AML-193 (cell line): ENCODE measurements at regions not wholly inside any gene's neighbourhood (a gene's known extent, or its start where the extent isn't known, plus 50 kb on each side); places are given as distances from the start of the nearest gene placed in this dataset.

Experiments
- DNase-seq, 2 experiments: peaks; one replicate each; lab custom pipeline; 2025; lab: John Stamatoyannopoulos, UW

DNA sequence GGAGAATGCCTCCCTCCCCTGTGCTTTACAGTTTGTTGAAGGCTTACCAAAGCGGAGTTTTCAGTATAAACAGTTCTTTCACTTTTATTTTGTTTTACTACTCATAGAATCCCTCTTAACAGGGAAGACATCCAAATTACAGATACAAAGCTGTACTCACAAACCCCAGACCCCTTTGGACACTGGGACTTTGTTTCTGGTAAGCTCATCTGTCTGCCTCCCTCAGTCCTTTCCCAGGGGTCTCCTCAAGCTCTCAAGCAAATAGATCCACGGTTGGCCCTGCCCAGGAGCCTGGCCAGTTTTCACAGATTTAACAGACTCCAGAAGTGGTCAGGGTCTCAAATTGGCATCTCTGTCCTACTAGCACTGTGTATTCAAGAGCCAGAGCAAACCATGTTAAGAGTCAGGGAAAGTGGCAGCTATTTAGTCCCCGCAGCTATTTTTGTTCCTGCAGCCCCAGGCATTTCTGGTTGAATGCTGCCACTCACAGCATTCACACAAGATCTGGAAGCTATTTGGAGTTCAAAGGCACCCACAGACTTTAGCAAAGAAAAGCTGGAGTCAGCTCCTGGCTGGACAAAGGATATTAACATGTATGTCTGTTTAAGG lies 54.2 kb downstream of the TMEM100 start:
- DNase-seq, result no peak

DNA sequence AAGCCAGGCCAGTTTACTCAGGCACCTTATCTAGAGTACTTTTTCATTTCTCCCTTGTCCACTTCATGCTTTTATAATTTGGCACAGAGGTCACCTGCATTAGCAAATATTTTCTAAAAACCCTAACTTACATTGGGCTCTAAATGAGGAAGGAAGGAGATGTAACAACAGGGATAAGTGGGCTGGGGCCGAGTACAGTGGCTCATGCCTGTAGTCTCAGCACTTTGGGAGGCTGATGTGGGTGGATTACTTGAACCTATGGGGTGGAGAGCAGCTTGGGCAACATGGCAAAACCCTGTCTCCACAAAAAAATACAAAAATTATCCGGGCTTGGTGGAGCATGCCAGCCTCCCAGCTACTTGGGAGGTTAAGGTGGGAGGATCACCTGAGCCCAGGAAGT lies 55.9 kb downstream of the TMEM100 start:
- DNase-seq, result no peak

DNA sequence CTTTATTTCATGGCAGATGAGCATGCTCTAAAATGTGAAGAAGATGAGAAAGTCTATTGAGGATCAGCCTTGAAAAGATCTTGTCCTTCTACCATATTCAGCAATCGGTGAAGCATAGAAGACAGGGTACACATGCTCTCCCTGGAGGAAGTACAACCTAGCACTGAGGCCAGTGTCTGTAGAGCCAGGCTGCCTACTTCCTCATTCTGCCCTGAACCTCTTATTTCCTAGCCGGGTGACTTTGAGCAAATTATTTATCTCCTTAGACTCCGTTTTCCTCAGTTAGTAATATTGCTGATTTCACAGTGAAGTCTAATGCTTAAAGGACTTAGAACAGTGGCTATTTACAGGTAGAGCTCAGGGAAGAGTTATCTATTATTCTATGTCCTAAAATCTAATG lies 58.4 kb downstream of the TMEM100 start:
- DNase-seq, result peak; percentile 69 to 70

DNA sequence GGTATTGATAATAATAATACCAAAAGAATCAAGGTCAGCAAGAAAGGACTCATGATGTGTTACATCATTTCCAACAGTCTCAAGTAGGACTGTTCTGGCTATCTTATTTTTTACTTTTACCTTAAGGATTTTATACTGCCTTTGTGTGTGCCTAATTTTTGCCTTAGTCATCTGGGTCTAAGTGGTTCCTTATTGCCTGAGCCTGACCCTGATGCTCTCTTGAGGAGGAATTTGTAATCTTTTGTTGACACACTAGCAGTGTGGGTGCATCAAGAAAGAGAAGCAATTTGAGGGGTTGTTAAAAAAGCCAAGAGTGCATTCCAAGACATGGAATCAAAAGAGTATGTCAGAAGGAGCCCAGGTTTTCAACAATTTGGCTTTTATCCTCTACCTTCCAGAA lies 59.3 kb downstream of the TMEM100 start:
- DNase-seq, result no peak

DNA sequence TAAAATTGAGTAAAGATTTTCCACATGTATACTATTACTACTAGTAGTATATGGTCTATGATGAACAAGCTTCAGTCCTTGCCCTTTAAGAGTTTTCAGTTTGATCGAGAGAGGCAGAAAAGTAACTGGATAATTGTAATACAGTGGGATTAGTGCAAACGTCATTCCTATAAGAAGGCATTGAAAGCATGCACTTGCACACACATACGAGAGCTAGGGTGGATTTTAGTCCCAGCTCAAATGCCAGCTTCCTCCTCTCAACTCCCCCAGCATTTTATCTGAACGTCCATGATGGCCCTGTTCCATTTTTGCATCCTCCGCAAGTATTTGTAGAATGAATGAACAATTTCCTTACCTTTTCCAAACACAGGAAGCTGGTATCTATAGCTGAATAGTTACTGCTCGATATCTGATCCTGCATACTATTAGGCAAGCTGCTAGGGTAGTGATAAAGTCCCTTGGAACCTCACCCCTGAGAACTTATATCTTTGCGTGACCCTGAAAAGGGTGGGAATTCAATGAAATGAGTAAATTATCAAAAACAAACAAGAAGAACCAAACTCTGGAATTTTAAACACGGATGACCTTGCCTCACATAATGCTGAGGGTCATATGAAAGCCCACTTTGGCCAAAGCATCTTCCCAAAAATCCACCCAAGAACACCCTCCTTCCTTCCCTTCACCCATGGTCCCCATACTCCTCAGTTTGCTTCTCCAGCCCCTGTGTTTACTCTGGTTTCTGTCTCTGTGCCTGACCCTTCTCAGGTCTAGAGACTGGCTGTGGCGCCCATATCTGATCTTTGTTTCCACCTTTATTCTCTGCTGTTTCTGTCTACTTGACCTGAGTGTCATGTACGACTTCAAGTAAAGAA lies 60.5 kb downstream of the TMEM100 start:
- no peak for DNase-seq

DNA sequence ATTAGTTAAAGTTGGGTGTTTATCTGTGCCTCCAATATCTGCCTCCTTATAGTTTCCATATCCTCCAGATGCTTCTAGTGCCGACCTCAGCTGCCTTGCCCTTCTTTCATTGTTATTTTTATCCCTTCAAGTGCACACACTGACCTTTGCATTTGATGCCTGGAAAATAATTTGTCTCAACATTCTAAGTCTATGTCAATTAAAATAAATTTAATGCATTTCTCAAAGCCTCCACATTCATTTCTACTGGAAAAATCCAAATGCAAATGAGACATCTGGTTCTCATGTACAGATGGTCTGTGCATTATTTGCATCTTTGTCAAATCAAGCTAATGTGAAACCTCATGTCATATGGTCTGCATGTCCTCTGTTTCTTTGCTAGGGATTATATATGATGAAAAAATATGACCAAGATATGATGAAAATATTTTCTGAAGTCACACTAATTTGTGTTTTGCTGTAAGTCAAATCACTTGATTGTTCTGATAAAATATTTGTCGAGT lies 61.4 kb downstream of the TMEM100 start:
- no peak for DNase-seq

DNA sequence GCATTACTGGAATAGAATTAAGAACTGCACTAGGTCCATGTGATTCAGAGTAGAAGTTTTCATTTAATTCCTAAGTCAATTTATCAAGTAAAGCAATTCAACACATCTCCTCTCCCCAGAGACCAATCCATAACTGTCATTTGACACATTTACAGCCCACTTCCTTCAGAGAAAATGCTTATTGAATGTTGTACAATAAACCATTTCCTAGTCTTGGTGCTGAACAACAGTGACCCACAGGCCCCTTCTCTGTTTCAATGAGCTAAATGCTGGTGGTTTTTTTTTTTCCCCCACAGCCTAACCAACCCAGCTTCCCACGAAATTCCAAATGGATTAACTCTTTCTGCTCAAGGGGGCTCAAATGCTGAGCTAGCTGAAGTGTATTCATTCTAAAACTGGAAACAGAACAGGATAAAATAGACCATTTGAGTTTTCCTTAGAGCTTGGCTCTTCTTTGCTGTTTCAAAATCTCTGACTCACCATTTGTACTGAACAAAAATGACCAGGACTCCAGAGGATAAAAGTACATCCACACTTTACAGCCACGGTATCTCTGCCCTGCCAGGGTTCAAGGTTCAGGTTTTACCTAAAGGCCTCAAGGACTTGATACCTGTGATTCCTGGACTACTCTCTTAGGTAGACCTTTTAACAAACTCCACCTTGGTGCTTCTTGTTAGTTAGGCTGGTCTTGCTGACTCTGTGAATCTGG lies 62.3 kb downstream of the TMEM100 start:
- no peak for DNase-seq

DNA sequence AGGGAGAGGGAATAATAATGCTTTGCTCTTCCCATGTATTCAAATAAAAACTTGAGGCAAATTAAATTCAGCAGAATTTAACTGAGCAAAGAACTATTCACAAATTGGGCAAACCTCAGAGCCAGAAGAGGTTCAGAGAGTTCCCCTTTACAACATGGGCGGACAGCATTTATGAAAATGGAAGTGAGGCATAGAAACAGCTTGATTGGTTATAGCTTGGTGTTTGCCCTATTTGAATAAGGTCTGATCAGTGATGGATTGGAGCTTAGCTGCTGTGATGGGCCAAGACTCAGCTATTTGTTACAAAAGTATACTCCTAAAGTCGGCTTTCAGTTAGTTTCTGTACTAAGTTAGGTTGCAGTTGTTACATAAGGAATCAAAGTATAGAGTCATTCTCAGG lies 63.0 kb downstream of the TMEM100 start:
- no peak for DNase-seq

DNA sequence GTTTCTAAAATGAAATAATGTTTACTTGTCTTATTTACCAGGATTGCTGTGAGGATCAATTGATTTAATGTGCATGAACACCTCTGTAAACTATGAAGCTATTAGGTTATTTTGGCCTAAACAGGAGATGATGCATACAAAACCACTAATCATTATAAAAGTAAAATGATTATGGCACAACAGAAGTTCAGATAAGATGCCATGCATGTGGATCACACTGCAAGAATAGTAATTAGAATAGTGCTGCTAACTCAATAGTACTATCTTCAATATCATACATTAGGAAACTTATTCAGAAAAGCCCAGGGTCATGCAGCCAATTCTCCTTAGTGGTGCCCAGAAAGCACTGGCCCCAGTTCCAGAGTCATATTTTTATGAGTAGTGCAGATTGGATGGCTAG lies 66.9 kb downstream of the TMEM100 start:
- no peak for DNase-seq

DNA sequence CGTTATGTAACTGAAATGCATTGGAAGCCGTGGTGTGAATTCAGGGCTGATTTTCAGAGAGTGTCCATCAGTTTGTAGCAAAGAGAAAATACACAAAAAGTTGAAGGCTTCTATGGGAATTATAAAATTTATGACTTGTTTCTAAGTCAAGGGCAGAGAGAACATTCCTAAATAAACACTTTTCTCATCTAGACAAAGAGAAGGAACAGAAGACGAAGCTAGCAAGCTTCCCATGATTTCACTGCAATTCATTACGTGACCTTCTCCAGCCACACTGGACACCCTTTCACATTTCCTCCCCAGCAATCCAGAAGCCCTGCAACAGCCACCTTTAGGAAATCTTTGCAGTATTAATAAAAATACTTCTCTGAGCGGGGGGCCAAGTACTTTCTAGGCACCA lies 67.8 kb downstream of the TMEM100 start:
- DNase-seq, result no peak

DNA sequence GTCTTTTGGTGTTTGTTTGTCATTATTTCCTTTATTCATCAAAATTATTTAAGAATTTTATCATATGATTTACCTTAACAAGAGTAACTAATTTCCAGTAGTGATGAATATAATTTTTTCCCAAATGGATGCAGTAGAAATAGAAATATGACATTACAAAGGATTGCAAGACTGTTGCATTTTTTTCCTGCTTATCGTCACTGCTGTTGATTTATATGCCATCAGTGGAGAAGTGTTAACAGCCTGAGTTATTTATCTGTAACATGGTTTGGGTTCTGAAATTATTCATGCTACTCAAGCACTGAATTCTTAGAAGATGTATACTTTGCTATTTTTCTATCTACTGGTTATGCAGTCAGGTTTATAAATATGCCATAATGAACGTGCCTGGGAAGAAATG lies 68.6 kb downstream of the TMEM100 start:
- DNase-seq, result no peak

DNA sequence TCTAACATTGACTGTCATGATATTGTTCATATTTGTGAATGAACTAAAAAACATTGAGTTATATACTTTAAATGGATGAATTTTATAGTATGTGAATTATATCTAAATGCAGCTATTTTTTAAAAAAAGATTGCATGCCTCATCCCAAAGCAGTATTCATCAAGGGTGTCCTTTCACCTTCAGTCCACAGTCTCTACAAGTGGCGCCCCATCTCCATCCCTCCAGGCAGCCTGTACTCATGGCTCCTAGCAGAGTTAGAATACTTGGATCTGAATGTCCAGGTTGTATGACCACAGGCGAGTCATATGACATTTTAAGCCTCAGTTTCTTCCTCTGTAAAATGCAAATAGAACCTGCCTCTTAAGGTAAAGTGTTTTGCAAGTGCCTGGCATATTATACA lies 69.8 kb downstream of the TMEM100 start:
- DNase-seq, result no peak

DNA sequence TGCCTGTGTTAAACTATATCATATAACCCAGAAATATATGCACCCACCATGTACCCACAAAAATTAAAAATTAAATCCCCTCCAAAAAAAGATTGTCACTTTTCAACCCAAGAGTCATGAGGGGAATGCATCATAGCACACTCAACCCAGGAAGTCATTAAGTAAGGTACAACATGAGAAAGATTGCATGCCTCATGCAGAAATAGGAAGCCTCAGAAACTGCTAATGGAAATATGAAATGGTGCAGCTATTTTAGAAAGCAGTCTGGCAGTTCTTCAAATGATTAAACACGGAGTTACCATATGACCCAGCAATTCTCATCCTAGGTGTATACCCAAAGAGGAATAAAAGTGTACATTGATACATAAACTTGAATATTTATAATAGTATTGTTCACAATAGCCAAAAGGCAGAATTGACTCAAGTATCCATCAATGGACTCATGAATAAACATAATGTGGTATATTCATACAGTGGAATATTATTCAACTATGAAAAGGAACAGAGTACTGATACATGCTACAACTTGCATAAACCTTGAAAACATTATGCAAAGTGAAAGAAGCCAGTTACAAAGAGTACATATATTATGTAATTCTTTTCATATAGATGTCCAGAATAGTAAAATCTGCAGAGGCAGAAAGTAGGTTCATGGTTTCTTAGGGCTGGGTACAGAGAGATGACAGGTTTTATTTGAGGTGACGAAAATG lies 70.4 kb downstream of the TMEM100 start:
- DNase-seq, result no peak

DNA sequence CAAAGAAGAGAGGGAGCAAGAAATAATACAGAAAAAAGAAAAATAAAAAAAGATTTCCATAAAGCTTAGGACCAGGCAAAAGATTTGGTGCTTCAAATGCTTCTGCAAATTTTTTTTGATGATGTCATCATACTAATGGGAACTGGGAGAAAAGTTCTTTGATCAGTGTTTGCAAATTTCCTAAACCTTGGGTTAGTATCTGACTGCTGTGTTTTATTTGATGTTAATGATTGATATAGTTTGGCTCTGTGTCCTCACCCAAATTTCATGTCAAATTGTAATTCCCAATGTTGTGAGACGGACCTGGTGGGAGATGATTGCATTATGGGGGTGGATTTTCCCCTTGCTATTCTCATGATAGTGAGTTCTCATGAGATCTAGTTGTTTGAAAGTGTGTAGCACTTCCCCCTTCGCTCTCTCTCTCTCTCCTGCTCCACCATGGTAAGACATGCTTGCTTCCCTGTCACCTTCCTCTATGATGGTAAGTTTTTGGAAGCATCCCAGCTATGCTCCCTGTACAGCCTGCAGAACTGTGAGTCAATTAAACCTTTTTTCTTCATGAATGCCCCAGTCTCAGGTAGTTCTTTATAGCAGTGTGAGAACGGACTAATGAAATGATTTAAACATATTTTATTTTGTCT lies 72.6 kb downstream of the TMEM100 start:
- DNase-seq, result no peak

DNA sequence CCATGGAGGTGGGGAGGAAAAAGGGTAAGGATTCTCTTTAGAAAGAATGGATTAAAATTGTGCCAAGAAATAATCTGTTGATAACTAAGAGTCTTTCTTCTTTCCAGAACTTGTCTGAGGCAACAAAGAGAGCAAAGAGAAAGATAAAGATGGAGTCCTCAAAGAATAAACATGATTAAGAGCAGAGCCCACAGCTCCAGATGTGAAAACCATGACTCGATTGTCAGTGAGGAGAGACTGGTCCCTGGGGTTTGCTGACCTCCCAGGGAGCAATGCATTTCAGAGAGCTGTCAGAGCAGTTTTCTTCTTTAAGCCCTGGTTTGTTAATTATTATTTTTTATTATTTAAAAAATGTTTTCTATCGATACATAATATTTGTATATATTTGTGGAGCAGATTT lies 74.6 kb downstream of the TMEM100 start:
- no peak for DNase-seq

DNA sequence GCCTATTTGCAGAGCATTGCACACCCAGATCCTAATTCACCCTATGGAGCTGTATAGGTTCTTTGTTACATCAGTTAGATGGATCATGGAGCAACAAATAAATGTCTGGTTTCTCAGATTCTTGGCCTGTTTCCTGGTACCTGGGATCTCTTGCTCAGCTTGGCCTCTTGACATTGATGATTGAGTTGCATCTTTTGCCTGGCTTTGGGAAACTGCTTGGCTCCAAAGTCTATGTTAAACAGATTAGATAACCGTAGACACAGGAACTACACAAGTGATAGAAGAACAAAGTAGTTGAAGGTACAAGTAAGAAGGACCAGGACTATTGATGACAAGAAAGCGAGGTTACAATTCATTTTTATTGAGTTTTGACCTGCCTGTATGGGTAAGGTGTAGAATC lies 77.3 kb downstream of the TMEM100 start:
- DNase-seq, result no peak

DNA sequence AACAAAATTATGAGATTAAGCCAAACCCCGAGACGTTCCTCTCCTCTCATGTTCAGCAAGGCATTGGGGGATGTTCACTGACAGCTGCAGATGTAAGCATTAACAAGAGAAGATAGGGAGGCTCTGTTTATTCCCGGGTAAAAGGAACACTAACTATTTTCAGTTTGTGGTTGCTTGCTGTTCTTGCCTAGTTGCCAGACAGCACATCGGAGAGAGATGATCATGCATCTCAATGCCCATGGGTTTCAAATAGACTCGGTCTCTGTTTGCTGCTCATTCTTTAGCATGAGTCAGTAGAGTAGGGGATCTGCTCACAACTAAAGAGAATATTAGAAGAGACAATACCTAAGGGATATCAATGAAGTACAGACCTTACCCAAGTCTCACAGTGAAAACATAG lies 78.3 kb downstream of the TMEM100 start:
- DNase-seq, result no peak

DNA sequence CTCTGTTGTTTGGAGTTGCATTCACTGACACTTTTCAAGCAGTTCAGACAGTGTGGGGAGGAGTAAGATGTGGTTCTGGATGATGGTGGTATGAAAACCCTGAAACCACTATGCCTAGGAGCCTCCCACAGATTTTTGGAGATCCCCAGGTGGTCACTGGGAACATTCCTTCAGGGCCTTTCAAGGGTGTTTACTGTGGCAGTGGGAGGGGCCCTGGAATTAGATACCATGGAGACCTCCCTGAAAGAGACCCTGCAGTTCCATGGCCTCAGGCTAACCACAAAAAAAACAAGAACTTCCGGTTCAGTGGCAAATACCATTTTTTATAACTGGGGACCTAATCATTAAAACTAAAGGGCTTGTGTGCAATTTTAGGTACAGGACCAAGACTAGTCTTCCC lies 79.9 kb downstream of the TMEM100 start:
- no peak for DNase-seq

DNA sequence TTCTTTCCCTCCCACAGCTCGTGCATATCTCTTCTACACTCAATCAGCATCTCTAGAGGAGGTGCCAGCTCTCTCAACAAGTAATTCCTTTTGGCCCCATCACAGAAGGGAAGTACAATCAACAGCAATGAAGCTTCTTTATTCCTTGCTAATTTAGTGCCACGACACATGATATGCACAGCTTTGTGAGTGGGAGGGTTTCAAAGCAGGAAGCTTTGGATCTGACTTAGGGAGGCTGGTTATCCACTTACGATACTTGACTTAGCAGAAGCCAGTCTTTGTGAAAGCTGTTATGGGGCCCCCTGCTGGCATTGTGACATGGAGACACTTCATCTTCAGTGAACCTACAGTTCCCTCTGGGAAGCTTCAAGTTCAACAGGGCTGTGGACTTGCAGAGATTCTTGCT lies 81.0 kb downstream of the TMEM100 start:
- peak; percentile 44 to 47 for DNase-seq

DNA sequence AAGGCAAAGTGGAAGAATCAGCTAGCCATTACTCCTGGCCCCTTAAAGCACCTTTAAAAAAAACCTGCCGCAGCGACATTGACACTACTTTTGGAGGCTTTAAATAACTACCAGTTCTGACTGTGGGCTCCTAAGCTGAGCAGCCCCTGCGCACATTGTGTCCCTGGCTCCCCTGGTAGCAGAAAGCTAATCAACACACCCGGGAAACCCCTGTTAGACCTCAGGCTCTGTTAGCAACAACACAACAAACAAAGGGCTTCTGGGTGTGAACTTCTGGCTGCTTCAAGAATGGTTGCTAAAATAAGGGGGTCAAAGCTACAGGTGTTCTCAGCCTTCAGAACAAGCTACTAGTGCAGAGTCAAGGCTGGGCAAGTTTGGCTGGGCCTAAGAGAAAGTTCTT lies 83.6 kb downstream of the TMEM100 start:
- no peak for DNase-seq

DNA sequence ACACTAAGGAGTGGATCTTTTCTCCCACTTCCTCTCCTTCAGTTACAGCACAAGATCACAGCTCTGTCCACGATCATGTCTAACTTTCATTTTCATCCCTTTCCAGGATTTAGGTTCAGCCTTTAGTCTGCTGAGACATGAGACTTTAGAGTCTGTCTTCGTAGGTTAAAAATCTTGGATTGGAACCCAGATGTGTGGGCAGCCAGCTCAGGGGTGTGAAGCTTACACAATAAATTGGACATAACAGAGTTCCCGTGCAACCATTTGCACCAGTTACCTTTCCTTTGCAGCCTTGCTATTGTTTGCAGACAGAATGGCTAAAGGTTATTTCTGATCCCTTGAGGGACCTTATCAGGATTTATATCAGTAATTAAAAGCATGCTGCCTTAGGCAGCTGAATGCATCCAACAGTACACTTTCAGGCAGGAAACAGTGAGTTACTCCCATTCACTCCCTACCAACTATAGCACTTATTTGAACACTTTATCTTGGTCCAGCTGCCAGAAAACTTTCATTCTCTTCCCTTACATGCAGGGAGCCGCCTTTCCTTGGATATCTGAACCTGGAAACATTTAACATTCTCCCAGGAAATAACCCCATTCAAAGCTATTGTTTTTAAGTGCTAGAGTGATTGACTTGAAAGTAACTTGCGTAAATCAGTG lies 87.3 kb downstream of the TMEM100 start:
- no peak for DNase-seq
